Renal cortical epithelial cell (primary cell): ENCODE measurements at regions not wholly inside any gene's neighbourhood (a gene's known extent, or its start where the extent isn't known, plus 50 kb on each side); places are given as distances from the start of the nearest gene placed in this dataset.
"Not testable (repeated sequence)": the region's sequence is repeated elsewhere in the genome, so short reads cannot be mapped to it uniquely, and the experiment has no call there.

Experiments
- DNase-seq: peaks from one replicate; pipeline ENCODE4 v3.0.0-alpha.2; 2011; ENCODE audit warnings: low read depth

DNA sequence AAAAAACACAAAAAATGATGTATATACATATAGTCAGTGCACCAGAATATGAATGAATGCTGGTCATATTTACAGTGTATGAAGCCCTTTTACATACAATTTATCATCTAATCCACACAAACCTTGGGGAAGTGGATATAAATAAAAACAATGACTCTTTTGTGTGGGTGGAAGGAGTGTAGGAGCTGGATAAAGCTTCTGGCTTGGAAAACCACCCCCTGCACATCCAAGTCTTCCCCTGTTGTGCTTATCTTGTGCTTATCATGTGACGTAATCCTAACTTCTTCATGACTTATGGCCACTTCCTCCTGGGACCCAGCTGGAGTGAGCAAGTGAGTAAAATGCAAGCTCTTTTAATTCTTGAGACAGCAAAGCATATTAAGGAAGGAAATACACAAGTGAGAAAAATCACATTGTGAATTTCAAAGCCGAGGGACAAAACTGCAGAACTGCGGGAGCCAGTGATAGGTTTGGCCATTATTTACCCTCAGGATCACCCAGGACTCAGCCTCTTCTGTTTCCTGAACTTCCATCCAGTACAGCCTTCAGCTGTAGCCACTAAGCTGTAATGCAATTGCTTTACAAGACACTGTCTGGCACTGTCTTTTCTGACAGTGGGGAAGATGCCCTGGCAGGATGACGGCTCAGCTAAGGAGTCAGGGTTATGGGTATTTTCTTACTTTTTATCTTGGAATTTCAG is 104.0 kb upstream of the PPM1J start:
- peak; percentile 8 for DNase-seq

DNA sequence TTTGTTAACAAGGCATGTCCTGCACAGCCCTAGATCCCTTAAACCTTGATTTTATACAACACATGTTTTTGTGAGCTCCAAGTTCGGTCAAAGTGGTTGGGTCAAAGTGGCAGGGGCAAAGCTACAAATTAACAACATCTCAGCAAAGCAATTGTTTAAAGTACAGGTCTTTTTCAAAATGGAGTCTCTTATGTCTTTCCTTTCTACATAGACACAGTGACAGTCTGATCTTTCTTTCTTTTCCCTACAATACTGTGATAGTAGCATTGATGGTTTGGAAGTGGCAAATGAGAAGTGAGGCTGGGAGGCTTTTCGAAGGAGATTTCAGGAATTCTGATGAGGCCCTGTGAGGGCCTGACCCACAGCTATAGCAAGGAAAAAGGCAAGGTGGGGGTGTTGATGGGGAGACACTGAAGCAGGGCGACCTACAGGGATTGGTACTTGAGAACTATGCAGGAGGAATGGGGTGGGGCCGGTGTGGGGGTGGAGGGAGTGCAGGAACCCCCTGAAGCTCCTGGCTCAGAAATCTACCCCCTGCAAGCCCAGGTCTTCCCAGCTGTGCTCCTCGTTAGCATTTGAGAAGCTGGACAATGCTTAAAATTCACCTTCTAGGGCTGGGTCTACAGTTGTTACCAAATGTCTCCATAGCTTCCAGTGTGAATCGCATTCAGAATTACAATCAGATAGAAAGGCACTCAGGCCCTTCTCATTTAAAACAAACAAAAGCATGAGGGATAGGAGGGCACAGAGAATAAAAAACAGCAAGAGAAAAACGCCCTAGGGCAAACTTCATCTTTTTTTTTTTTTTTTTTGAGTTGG is 102.6 kb upstream of the PPM1J start:
- DNase-seq: no peak

DNA sequence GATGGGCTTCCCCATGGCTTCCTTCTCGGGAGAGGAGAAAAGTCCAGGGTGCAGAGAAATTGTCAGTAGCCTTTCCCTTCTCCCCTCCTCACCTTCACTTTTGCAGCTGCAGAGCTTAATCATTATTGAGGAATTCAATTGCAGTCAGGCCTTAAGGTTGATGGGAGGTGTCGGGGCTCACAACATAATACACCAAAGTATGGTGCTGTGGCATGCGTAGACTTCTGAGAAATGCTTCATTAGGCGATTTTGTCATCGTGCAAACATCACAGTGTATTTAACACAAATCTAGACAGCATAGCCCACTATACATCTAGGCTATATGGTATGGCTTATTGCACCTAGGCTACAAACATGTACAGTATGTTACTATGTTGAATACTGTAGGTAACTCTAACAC is 100.2 kb upstream of the PPM1J start:
- no peak for DNase-seq

DNA sequence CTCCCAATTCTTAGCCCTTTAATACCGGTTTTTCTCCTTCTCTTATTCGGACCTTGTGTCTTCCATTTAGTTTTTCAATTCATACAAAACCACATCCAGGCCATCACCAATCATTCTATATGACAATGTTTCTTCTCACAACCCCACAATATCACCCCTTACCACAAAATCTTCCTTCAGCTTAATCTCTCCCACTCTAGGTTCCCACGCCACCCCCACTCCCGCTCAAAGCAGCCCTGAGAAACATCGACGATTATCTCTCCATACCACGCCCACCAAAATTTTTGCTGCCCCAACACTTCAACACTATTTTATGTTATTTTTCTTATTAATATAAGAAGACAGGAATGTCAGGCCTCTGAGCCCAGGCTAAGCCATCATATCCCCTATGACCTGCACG is 99.5 kb upstream of the PPM1J start:
- not testable (repeated sequence) for DNase-seq

DNA sequence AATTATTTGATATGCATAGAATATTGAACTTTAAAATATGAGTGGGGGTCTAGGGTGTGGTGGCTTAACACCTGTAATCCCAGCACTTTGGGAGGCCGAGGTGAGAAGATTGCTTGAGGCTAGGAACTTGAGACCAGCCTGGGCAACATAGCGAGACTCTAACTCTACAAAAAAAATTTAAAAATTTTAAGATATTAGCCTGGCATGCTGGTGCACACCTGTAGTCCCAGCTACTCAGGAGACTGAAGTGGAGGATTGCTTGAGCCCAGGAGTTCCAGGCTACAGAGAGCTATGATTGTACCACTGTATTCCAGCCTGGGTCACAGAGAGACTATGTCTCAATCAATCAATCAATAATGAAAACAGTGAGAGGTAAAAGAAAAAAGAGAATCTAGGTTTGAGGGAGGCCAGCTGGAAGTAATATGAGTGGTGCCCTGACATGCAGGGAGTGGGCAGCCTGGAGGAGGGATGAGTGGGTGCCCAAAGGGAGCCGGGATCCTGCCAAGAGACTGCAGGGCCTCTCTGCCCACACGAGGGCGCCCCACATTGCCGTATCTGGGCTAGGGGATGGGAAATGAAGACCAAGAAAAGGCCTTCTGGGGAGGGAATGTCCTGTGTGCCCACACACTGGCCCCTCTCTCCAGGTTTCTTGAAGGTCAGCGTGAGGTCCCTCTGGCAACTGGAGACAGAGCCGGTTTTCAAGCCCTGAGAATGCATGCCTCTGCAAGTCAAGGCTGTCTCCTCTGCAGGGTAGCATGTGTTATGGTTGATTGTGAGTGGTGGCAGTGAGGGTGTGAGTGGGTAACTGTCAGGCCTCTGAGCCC is 93.9 kb upstream of the PPM1J start:
- peak; percentile 40 for DNase-seq

DNA sequence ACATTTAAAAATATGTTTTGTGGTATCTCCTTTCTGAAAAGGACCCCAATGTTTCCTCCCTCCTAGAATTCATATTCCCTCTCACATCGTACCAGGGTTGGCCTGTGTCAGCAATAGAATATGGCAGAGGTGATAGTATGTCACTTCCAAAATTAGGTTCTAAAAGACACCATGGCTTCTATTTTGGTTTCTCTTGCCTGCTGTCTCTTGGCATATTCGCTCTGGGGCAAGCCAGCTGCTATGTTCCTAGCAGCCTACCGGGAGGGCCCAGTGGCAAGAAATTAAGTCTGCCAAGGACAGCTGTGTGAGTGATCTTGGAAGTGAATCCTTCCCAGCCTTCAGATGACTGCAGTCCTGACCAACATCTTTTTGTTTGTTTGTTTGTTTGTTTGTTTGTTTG is 92.9 kb upstream of the PPM1J start:
- DNase-seq: no peak

DNA sequence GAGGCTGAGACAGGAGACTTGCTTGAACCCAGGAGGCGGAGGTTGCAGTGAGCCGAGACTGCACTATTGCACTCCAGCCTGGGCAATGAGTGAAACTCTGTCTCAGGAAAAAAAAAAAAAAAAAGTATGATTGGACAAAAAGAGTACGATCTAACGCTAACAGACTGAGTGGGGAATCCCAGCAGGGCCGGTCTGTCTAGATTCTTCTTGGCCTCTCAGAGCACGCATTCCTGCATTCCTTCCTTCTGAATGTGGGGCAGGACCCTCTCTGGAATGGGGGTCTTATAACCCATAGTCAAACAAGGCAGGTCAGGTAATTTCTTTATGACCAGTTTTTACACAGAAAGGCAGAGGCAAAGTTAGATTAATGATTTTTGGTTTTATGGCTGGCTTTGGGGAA is 92.0 kb upstream of the PPM1J start:
- DNase-seq: no peak

DNA sequence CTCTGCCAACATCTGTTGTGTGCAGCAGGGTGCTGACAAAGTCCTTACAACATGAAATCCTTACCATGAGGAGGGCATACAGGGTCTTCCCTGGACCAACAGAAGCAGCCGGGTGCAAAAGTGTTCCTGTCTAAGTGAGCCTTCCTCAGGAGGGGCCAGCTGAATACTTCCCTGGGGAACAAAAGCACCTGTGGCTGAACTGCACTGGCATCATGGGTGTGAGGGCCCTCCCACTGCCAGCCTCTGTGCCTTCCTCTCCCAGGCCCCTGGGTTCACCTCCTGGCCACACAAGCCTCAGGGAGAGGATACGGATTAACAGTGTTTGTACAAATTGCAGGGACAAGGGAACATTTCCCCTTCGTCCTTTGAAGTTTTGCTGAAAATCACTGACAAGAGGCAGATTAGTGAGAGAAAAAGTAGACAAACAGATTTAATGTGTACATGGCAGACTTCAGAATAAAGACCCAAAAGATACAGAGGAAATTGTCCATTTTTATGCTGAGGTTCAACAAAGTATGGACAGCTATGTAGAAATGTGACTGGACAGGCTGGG is 91.0 kb upstream of the PPM1J start:
- DNase-seq: no peak

DNA sequence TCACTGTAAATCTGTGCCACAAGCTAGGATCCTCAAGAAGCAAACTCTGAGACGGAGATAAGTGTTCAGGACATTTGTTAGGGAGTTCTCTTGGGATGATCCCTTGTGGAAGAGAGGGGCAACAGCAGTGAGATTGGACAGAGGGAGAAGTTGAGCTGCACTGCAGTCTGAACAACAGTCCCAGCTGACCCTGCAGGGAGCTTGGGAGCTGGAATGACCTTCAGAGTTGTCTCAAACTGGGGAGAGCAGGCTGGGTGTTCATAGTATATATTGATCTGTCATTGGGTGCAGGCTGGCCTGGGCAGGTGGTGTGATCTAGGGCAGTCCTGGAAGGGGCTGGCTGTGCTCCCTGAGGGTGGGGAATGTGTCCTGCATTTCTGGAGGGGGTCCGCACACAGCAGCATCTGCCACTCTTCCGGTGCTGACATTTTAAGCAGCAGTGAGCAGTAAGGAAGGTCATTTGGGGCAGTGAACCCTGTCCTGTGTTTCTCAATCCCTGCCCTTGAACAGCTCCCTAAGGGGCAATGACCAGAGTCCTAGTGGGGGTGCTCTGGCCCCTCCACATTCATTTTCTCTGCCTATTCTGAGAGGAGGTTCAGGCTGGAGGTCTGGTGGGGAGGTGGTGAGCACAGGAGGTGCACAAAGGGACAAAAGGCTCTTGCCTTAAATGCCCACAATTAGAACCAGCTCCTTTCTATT is 90.2 kb upstream of the PPM1J start:
- no peak for DNase-seq

DNA sequence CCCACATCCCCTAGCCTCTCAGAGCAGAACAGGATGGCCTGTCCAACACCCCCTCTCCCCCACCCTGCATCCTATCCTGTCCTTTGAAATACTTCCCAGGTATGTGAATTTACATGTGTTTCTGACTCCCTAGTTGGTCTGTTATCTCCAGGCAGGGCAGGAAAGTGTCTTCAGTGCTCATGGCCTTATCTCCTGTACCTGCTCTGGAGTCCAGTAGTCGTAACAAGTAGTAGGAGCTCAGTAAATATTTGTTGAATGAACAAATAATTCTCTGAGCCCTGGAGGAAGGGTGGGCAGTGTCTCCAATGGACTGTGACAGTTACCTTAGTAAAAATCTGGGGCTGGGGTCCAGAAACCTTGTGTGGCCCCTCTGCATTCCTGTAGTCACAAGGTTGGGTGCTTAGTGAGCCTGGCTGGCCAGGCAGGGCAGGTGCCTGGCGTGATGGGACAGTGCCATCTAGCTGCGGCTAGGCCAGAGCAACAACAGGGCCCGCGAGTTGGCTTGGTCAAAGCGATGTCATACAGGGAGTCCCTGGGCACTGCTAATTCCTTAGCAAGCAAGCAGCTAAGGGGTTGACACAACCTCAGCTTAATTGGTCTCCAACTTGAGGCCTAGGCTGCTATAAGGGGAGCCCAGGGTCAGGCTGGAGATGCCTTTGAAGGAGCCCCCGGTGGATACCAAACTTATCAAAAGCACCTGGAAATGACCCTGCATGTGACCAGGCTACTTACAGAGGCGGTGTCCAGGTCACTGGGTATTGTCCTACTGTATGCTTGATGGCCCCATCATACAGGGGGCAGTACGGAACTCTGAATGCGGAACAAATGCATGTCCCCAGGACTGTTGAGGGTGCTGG is 89.0 kb upstream of the PPM1J start:
- DNase-seq: peak; percentile 40

DNA sequence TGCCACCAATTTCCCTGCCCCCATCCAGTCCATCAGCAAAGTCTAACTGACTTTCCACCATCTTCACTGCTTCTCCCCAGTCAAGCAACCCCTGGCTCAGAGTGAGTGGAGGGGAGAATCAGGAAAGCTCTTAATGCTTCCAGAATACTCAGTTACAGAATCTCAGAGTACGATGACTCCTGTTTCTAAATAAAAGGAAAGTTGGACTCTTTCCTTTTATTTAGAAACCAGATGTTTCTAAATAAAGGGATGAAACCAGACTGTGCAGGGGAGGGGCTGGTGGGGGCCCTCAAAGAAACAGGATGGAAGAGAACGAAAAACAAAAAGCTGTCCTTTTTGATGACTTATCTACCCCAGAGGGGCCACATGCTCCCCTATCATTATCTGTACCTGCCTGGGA is 85.2 kb upstream of the PPM1J start:
- DNase-seq: no peak

DNA sequence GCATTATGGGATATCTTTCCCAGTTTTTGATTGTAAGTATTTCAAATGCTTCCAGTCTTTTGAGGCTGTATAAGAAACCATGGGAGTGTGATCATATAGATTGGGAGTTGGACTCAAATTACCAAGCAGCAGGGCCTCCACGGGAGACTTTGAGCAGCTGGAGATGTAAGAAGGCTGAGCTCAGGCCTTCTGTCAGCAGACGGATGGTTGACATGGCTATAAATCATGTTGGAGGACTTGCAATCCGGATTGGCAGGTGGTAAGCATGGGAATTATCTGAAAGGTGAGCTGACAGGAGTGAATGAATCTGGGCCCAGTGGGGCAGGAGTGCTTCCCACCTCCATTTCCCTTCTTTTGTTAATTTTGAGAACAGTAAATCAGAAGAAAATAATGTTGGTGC is 83.2 kb upstream of the PPM1J start:
- DNase-seq: no peak

DNA sequence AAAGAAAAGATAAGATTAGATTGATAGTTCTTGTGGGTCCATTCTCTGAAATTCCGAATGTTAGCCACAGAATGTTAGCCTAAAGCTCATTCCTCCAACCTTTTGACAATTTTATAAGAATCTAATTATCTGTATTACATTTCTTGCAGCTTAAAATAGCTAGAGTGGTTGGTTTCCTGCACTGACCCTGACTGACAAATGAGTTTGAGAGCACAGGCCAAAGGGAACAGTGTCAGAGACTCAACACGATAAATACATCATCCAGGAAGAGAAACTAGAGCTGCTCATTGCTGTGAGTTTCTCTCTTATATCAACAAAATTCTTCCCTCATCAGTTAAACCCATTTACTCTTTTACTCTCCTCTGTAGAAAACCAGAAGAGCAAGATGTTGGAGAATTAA is 82.1 kb upstream of the PPM1J start:
- DNase-seq: no peak

DNA sequence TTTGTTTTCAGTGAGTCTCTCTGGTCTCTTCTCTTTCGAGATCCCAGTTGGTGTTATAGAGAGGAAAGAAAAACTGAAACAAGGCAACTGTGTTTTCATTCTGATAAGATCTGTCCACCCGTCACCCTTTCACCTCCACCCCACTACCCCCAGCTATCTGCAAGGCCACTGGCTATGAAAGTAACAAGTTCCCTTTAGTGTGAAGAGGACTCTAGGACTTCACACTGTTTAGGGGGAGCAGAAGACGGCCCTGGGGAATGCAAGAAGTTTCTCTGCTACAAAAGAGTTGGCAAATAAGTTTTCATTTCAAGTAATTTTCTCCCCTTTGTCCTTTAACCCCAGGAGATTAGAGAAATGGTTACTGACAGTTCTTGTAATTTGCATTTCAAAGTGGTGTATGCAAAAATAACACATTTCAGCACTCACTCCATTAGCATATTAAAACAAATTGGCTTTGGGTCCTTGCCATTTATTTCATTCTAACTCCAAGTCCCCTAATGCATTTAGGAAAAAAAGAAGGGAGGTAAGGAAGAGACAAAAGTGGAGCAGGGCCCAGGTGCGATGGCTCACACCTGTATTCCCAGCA is 79.6 kb upstream of the PPM1J start:
- no peak for DNase-seq

DNA sequence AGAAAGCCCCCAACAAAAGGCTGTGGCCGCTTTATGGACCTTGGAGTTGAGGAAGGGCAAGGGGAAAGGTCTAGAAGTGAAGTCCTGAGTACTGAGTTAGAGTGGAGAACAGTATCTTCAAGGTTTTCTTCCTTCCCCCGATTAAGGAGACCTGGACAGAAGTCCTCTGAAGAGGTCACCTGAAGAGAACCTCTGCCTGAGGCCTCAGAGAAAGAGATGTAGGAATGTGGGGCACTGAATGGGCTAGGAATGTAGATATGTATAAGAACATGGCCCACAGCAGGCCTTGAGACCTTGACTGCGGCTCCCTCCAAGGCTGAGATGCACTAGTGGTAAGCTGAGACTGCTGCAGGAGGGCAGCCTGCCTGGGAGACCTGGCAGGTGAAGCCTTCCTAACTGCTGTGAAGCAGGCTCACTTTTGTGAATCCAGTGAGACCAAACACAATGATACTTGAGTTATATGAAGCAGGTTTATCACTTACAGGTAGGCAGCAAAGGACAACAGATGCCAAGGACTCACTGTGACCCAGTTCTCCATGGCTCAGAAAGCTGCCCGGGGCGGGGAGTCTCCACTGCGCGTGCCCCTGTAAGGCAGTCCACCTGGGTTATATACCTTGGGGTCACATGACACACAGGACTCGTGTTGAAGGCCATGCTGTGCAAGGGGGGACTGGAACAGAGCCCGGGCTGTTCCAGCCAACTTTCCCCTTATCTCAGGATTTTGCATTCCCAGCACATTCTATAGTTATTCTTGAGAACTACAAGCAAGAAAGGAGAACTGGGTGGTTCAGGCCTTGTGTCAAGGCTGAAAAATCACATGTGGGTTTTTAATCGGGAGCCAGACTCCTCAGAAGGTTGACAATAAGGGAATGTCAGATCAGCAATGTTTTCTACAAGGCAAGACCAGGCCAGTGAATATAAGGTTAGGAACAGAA is 78.8 kb upstream of the PPM1J start:
- no peak for DNase-seq

DNA sequence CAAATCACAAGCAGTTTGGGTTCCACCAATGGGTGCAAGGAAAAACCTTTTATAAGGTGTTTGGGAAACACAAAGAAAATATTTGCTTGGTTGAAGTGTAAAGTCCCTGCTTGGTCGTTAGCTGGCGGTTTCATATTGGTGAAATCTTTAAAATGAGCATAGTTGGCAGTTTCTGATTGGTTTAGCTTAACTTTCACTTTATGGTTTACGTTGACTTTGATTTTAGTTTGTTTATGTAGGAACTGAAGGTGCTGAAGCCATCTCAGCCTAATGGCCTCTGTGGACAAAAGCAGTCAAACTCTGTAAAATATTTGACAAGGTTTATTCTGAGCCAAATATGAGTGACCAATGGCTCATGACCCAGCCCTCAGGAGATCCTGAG is 76.6 kb upstream of the PPM1J start:
- DNase-seq: no peak

DNA sequence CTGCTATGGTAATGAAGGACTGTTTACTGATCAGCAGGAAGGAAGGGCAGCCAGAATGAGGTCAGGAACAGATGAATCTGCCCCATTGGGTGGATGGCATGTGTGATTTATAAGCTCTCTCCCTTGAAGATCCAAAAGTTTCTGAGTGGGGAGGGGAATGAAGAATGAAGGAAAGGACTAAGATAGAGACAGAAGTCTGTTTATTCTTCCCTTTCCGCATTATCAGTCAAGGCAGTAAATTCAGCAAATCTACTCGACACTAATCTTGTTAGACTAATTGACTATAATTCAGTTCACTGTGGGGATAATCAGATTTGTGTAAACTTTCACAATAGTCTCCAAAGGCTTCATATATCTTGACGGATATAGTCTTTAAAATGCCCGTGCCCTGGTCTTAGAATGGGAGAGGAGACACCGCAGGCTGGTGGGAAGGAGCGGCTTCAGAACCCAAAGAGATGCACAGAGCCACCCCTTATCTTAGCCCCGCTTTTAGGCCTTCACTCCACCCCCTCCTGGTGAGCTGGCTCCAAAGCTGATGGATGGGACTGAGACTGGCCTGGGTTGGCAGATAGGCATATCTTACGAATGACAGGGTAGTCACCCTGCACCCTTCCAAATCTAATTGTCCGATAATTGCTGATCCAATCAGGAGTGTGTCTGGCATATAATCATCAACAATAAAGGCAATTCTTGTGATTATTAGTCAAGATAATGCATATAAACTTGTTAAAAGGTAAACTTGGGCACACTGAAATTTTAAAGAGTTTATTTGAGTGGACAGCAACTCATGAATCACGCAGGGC is 76.0 kb upstream of the PPM1J start:
- no peak for DNase-seq

DNA sequence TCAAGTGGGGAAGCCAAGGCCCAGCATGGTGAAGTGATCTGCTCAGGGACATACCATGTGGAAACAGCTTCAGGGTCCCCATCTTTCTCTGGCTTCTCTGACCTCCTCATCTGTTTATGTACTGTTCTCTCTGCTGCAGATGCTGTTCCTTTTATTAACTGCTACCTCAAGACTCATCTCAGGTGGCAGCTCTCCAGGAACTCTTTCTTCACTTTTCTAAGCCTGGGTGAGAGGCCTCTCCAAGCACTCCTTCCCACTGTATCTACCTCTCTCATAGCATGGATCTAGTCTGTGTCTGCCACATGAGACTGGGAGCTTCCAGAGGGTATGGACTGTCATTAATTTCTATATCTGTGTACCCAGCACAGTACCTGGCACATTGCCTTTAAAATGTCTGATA is 73.4 kb upstream of the PPM1J start:
- no peak for DNase-seq
